ENCODE measurements at regions not wholly inside any gene's neighbourhood (a gene's known extent, or its start where the extent isn't known, plus 50 kb on each side); places are given as distances from the start of the nearest gene placed in this dataset.

GRCh38 chr4:100848841-100849240 lies 331.0 kb upstream of the EMCN start:
- Histone ChIP-seq H3K9ac (ENCODE audit: low read depth in 2 of 2, low read length in 2 of 2) (no peak overlapping the region), H3K4me1 (no peaks in the 10 kb centered on the region), H3K27me3 (no peaks in the 10 kb centered on the region), H3K9me3 (no peaks in the 10 kb centered on the region), H3K36me3 (no peaks in the 10 kb centered on the region), H3K4me3 (no peak overlapping the region), H3K27ac (no peak overlapping the region)
- TF ChIP-seq CTCF (IDR thresholded peaks at IDR 0.05) = no peak
- intact Hi-C loops (cut with DNase I) = no loop called here
- DNase-seq = no peak

GRCh38 chr4:100843910-100844309 lies 326.1 kb upstream of the EMCN start:
- DNase-seq = no peak
- H3K27ac ChIP-seq = no peak overlapping the region
- no peaks in the 10 kb centered on the region for H3K4me1 ChIP-seq
- no peak for TF ChIP-seq CTCF (IDR thresholded peaks at IDR 0.05)
- no peak overlapping the region for H3K4me3 ChIP-seq
- intact Hi-C loops (cut with DNase I) = no loop called here
- no peaks in the 10 kb centered on the region for H3K36me3 ChIP-seq
- no peak overlapping the region for H3K9ac ChIP-seq (ENCODE audit: low read depth in 2 of 2, low read length in 2 of 2)
- no peaks in the 10 kb centered on the region for H3K27me3 ChIP-seq
- H3K9me3 ChIP-seq = no peaks in the 10 kb centered on the region

- Histone ChIP-seq H3K4me1 (no peaks in the 10 kb centered on the region), H3K27me3 (no peaks in the 10 kb centered on the region), H3K4me3 (no peak overlapping the region), H3K27ac (no peak overlapping the region), H3K36me3 (no peaks in the 10 kb centered on the region), H3K9ac (ENCODE audit: low read depth in 2 of 2, low read length in 2 of 2) (no peak overlapping the region), H3K9me3 (no peaks in the 10 kb centered on the region)
- DNase-seq = no peak
- TF ChIP-seq CTCF (IDR thresholded peaks at IDR 0.05) = no peak
- intact Hi-C loops (cut with DNase I) = no loop called here
These were observed 325.0 kb upstream of the EMCN start for GRCh38 chr4:100842856-100843255.

- Histone ChIP-seq H3K9ac (ENCODE audit: low read depth in 2 of 2, low read length in 2 of 2) (no peak overlapping the region), H3K27ac (no peak overlapping the region), H3K27me3 (no peaks in the 10 kb centered on the region), H3K4me3 (no peak overlapping the region), H3K4me1 (no peaks in the 10 kb centered on the region), H3K36me3 (no peaks in the 10 kb centered on the region), H3K9me3 (no peaks in the 10 kb centered on the region)
- no peak for TF ChIP-seq CTCF (IDR thresholded peaks at IDR 0.05)
- intact Hi-C loops (cut with DNase I) = no loop called here
- DNase-seq = no peak
These were observed 324.1 kb upstream of the EMCN start for GRCh38 chr4:100841911-100842310.

- Histone ChIP-seq H3K4me1 (no peaks in the 10 kb centered on the region), H3K9me3 (no peaks in the 10 kb centered on the region), H3K9ac (ENCODE audit: low read depth in 2 of 2, low read length in 2 of 2) (no peak overlapping the region), H3K27ac (no peak overlapping the region), H3K27me3 (no peaks in the 10 kb centered on the region), H3K4me3 (no peak overlapping the region), H3K36me3 (no peaks in the 10 kb centered on the region)
- no peak for TF ChIP-seq CTCF (IDR thresholded peaks at IDR 0.05)
- no peak for DNase-seq
- intact Hi-C loops (cut with DNase I) = no loop called here
These were observed 321.9 kb upstream of the EMCN start for GRCh38 chr4:100839712-100840111.

- no peak for TF ChIP-seq CTCF (IDR thresholded peaks at IDR 0.05)
- no peak for DNase-seq
- no peaks in the 10 kb centered on the region for H3K4me1 ChIP-seq
These were observed 320.5 kb upstream of the EMCN start for GRCh38 chr4:100838286-100838685.

More at GRCh38 chr4:100838286-100838685, 320.5 kb upstream of the EMCN start:
- Histone ChIP-seq H3K4me3 (no peak overlapping the region), H3K27me3 (no peaks in the 10 kb centered on the region), H3K9ac (ENCODE audit: low read depth in 2 of 2, low read length in 2 of 2) (no peak overlapping the region), H3K27ac (no peak overlapping the region), H3K36me3 (no peaks in the 10 kb centered on the region), H3K9me3 (no peaks in the 10 kb centered on the region)
- intact Hi-C loops (cut with DNase I) = no loop called here
